CD4-positive, alpha-beta T cell (primary cell): ENCODE measurements at regions not wholly inside any gene's neighbourhood (a gene's known extent, or its start where the extent isn't known, plus 50 kb on each side); places are given as distances from the start of the nearest gene placed in this dataset.

Experiments
- ATAC-seq: fragments of 200-7000 bp; cut with Tn5 transposase; one replicate; pipeline ENCODE4 v1.10.0; 2022; ENCODE audit warnings: mild to moderate bottlenecking; ENCODE audit not compliant: poor library complexity
- CTCF ChIA-PET: fragments of 350-600 bp; sonication (Branson Sonifier 250); formaldehyde crosslinking; loops from one replicate; lab custom pipeline; 2021; ENCODE audit warnings: antibody characterized with exemption, inconsistent platforms; lab: Charles Lee
- POLR2A ChIA-PET: fragments of 350-600 bp; sonication (Branson Sonifier 250); formaldehyde crosslinking; loops from one replicate; lab custom pipeline; 2021; ENCODE audit warnings: antibody characterized with exemption, inconsistent platforms; lab: Charles Lee
- DNase-seq, 14 experiments: peaks; one replicate each; pipeline ENCODE4 v3.0.0-alpha.2; 2013 to 2020; ENCODE audit warnings: mixed read lengths in 2 of 14
- H3K27ac ChIP-seq, 2 donors: one replicate each; pipeline versions ENCODE4 v1.5.1 to v1.7.0; 2013; ENCODE audit warnings: low read length in 2 of 2, low read depth in 1 of 2, mild to moderate bottlenecking in 1 of 2
- H3K27me3 ChIP-seq, 2 experiments: 1 replicate in 1 of 2; 2 replicates in 1 of 2; pipeline versions ENCODE4 v1.6.1 to v1.7.0; 2013; ENCODE audit warnings: low read length in 2 of 2, control low read depth in 1 of 2, mild to moderate bottlenecking in 1 of 2, moderate library complexity in 1 of 2; ENCODE audit not compliant: insufficient read depth in 2 of 2, control insufficient read depth in 1 of 2
- H3K36me3 ChIP-seq: one replicate; pipeline ENCODE4 v1.6.1; 2013; ENCODE audit warnings: low read length, control low read depth; ENCODE audit not compliant: insufficient read depth
- H3K4me1 ChIP-seq: one replicate; pipeline ENCODE4 v1.6.1; 2013; ENCODE audit warnings: low read length, control low read depth; ENCODE audit not compliant: insufficient read depth
- H3K4me3 ChIP-seq: one replicate; pipeline ENCODE4 v1.5.1; 2013; ENCODE audit warnings: mild to moderate bottlenecking, low read length, moderate library complexity
- H3K9me3 ChIP-seq, 2 experiments: 1 replicate in 1 of 2; 2 replicates in 1 of 2; pipeline versions ENCODE4 v1.6.1 to v1.7.0; 2013; ENCODE audit warnings: low read length in 2 of 2, mild to moderate bottlenecking in 2 of 2, control low read depth in 1 of 2, moderate library complexity in 1 of 2; ENCODE audit not compliant: control insufficient read depth in 1 of 2, insufficient read depth in 1 of 2
- H3K27ac Mint-ChIP-seq: one replicate; pipeline ENCODE4 v1.8.0; 2020; ENCODE audit warnings: mixed read lengths
- H3K27me3 Mint-ChIP-seq: one replicate; pipeline ENCODE4 v1.8.0; 2021; ENCODE audit warnings: mixed read lengths
- H3K36me3 Mint-ChIP-seq: one replicate; pipeline ENCODE4 v1.8.0; 2021; ENCODE audit warnings: low read depth, mixed read lengths
- H3K4me1 Mint-ChIP-seq: one replicate; pipeline ENCODE4 v1.8.0; 2021; ENCODE audit warnings: low read depth, mixed read lengths
- H3K4me3 Mint-ChIP-seq: one replicate; pipeline ENCODE4 v1.8.0; 2020; ENCODE audit warnings: mild to moderate bottlenecking, mixed read lengths
- H3K9me3 Mint-ChIP-seq: one replicate; pipeline ENCODE4 v1.8.0; 2020; ENCODE audit warnings: mixed read lengths
- intact Hi-C, 2 experiments: fragments of 100-400 bp; cut with DNase I in 1 of 2; cut with micrococcal nuclease in 1 of 2; formaldehyde crosslinking; loops; one replicate each; pipeline versions ENCODE4 v1.15.1 to v1.9.0; 2023 to 2025; cut with DNase I, micrococcal nuclease
- TF ChIP-seq, protein P1 (sequence below): fragments of 200-600 bp; IDR thresholded peaks from one replicate; pipeline ENCODE4 v1.8.0; 2022; ENCODE audit warnings: antibody characterized with exemption, mild to moderate bottlenecking

DNA sequence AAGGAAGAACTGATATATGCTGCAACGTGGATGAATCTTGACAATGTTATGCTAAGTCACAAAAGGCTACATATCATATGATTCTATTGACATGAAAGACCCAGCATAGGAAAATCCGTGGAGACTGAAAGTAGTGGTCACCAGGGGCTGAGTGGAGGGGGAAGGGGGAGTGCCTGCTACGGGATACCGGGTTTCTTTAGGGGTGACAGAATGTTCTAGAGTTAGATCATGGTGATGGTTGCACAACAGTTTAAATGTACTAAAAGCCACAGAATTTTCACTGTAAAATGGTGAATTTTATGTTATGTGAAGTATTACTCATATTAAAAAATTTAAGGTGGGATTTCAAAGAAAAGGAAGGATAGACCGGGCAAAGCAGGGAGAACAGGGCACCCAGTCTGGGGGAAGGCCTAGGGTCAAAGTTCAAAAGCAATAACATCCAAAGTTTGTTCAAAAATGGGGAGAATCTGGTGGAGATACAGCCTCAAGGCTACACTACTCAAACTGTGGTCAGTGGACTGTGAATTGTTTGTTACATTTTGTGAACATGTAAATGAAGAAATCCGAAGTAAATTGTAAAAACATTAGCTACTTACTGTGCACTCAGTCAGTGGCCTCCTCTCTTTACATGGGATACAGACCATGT, 74.2 kb upstream of the FNDC3B start:
- Histone ChIP-seq H3K27me3 (no peaks in the 10 kb centered on the region), H3K4me1 (no peaks in the 10 kb centered on the region), H3K9me3 (no peaks in the 10 kb centered on the region), H3K4me3 (no peak overlapping the region), H3K27ac (no peak overlapping the region), H3K36me3 (no peaks in the 10 kb centered on the region)
- POLR2A ChIA-PET, result interaction anchor here (0.6 kb wide), 1 partner anchor 252 kb away, joined by 3 read pairs; no protein-coding TSS in a partner anchor
- no peak for ATAC-seq
- no peak for DNase-seq
- CTCF ChIA-PET, result no interaction called here
- Mint-ChIP-seq H3K27me3 (peaks cover 4% of the 10 kb centered on the region), H3K9me3 (no peaks in the 10 kb centered on the region), H3K4me1 (no peaks in the 10 kb centered on the region), H3K4me3 (no peak overlapping the region), H3K27ac (no peak overlapping the region), H3K36me3 (no peaks in the 10 kb centered on the region)
- TF ChIP-seq, protein P1, sequence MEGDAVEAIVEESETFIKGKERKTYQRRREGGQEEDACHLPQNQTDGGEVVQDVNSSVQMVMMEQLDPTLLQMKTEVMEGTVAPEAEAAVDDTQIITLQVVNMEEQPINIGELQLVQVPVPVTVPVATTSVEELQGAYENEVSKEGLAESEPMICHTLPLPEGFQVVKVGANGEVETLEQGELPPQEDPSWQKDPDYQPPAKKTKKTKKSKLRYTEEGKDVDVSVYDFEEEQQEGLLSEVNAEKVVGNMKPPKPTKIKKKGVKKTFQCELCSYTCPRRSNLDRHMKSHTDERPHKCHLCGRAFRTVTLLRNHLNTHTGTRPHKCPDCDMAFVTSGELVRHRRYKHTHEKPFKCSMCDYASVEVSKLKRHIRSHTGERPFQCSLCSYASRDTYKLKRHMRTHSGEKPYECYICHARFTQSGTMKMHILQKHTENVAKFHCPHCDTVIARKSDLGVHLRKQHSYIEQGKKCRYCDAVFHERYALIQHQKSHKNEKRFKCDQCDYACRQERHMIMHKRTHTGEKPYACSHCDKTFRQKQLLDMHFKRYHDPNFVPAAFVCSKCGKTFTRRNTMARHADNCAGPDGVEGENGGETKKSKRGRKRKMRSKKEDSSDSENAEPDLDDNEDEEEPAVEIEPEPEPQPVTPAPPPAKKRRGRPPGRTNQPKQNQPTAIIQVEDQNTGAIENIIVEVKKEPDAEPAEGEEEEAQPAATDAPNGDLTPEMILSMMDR, result no peak
- intact Hi-C loops, result no loop called here

DNA sequence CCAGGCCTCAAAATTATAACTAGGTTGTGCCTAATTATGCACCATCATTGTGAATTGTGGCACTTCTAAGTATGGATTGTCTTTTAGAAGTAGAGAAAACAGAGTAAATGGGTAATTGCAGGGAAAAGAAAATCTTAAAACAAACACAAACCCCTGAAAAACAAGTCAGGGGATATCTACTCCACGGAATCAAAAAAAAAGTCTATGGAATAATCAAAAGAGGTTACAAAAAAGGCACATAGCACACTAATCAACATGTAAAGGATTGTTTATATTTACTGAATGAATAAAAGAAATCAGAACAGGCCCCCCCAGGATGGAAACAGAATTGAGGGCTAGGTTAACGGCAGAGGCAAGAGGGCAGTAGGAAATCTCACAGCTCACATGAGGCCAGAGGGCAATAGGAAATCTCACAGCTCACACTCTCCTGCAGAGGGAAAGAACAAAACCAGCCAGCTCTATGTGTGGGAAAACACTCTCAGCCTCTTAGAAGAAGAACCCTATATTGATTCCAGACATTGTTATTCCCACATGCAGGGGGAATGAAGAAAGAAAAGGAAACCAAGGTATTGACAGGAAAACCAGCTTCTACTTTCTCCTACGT, 72.7 kb upstream of the FNDC3B start:
- Mint-ChIP-seq H3K4me3 (no peak overlapping the region), H3K27me3 (peaks cover under 1% of the 10 kb centered on the region), H3K4me1 (no peaks in the 10 kb centered on the region), H3K27ac (no peak overlapping the region), H3K9me3 (no peaks in the 10 kb centered on the region), H3K36me3 (no peaks in the 10 kb centered on the region)
- Histone ChIP-seq H3K27ac (no peak overlapping the region), H3K4me1 (no peaks in the 10 kb centered on the region), H3K9me3 (no peaks in the 10 kb centered on the region), H3K4me3 (no peak overlapping the region), H3K36me3 (no peaks in the 10 kb centered on the region), H3K27me3 (no peaks in the 10 kb centered on the region)
- ChIA-PET CTCF (no interaction called here), POLR2A (no interaction called here)
- TF ChIP-seq, protein P1, result no peak
- DNase-seq, result no peak
- intact Hi-C loops, result no loop called here
- ATAC-seq, result no peak

DNA sequence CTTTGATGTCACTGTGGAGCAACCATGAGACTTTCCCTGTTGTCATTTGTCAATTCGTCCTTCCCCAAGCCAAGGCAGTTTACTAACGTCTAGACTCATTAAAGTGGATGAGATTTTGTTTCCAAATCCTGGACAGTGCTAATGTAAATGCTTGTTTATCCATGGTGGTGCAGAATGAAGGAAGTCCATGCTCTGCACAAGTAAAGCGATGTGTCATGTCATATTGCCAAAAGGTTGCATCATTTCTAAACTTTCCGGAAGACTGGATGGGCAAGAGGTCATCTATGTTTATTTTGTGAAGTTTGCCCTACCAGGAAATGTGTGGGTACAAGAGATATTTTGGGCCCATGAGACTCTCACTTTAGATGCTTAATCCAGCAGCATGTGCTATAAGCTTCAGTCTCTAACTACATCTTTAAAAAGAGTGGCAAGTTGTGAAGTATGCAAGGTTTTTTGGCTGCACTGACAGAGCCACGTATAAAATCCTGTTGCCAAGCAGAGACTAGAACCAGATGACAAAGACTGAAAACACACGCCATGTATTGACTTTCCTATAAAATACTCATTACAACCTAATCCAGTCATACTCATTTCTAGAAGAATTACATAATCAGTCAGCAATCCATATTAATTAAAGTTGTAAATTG, 72.1 kb upstream of the FNDC3B start:
- TF ChIP-seq, protein P1, result no peak

More for the DNA sequence above, 72.1 kb upstream of the FNDC3B start:
- H3K4me3 ChIP-seq, result no peak overlapping the region
- no peaks in the 10 kb centered on the region for H3K36me3 Mint-ChIP-seq
- intact Hi-C loops, result no loop called here
- DNase-seq (peak in 2 of 14 experiments; percentile 45 to 57), ATAC-seq (no peak)
- no peaks in the 10 kb centered on the region for H3K36me3 ChIP-seq
- H3K4me1 ChIP-seq, result no peaks in the 10 kb centered on the region
- ChIA-PET POLR2A (no interaction called here), CTCF (no interaction called here)
- no peak overlapping the region for H3K4me3 Mint-ChIP-seq
- H3K27ac Mint-ChIP-seq, result no peak overlapping the region
- H3K4me1 Mint-ChIP-seq, result no peaks in the 10 kb centered on the region
- H3K9me3 ChIP-seq, result no peaks in the 10 kb centered on the region
- H3K27ac ChIP-seq, result no peak overlapping the region
- H3K27me3 Mint-ChIP-seq, result no peaks in the 10 kb centered on the region
- H3K9me3 Mint-ChIP-seq, result no peaks in the 10 kb centered on the region
- no peaks in the 10 kb centered on the region for H3K27me3 ChIP-seq
